AG09319 (cell line): ENCODE measurements at regions not wholly inside any gene's neighbourhood (a gene's known extent, or its start where the extent isn't known, plus 50 kb on each side); places are given as distances from the start of the nearest gene placed in this dataset.

Experiments used
- DNase-seq: peaks from one replicate; pipeline ENCODE4 v3.0.0-alpha.2; 2010; ENCODE audit warnings: low read depth; ENCODE audit errors: extremely low read depth
- TF ChIP-seq, protein P1 (sequence below): IDR thresholded peaks from 2 replicates; pipeline ENCODE4 v1.5.1; 2011; ENCODE audit warnings: low read depth, mild to moderate bottlenecking, inconsistent platforms, low read length, moderate library complexity

DNA sequence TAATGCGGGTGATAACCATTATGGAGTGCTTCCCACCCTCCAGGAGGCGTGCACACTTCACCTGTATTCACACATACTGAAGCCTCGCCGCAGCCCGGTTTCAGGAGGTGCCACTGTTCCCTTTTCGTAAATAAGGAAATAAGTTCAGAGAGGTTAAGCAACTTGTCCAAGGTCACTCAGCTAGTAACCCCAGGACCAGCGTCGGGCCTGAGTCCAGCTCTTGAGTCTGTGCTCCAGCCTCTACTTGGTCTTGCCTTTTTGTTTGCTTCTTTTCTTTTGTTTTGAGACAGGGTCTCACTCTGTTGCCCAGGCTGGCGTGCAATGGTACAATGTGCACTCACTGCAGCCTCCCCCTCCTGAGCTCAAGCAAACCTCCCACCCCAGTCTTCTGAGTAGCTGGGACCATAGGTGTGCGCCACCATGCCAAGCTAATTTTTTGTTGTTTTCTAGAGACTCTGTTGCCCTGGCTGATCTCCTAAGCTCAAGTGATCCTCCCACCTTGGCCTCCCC is 63.5 kb upstream of the CIBAR2 start:
- TF ChIP-seq, protein P1, sequence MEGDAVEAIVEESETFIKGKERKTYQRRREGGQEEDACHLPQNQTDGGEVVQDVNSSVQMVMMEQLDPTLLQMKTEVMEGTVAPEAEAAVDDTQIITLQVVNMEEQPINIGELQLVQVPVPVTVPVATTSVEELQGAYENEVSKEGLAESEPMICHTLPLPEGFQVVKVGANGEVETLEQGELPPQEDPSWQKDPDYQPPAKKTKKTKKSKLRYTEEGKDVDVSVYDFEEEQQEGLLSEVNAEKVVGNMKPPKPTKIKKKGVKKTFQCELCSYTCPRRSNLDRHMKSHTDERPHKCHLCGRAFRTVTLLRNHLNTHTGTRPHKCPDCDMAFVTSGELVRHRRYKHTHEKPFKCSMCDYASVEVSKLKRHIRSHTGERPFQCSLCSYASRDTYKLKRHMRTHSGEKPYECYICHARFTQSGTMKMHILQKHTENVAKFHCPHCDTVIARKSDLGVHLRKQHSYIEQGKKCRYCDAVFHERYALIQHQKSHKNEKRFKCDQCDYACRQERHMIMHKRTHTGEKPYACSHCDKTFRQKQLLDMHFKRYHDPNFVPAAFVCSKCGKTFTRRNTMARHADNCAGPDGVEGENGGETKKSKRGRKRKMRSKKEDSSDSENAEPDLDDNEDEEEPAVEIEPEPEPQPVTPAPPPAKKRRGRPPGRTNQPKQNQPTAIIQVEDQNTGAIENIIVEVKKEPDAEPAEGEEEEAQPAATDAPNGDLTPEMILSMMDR, result no peak
- DNase-seq, result no peak

DNA sequence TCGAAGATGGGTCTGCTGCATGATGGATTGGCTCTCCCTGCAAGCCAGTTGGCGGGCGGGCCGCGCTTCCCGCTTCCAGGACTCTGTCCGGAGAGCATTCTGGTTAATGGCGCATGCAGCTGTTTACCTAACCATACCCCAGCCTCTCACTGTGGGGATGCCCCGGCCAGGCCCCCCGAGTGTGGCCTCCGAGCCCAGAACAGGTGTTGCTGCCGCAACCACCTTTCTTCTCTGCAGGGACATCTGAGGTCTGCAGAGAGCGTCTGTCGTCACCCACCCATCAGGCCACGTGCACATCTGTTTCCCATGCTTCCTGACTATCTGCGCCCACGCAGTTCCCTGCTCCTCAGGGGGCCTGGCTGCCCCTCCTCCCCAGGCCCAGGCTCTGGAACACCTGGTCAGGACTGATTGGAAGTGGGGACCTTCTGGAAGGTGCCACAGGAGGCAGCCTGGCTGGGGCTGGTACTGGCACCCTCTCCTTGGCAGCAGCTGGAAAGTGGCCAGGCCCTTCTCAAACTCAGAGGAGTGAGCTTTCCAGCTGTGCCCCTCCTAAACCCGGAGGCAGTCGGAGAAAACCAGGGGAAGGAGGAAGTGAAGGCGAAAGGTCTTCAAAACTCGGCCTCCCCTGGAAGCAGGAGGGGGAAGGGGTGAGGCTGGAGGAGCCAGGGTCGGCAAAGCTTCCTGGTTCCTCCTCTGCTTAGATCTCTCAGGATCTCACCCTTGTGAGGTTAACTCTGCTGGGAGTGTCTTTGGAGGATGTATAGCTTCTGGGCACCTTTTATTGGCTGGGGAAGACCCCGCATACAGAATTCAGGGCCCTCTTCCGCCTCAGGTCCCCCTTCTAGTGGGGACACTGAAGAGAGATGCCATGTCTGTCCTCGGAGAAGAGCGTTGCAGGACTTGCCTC is 64.5 kb upstream of the CIBAR2 start:
- TF ChIP-seq, protein P1, result no peak

DNA sequence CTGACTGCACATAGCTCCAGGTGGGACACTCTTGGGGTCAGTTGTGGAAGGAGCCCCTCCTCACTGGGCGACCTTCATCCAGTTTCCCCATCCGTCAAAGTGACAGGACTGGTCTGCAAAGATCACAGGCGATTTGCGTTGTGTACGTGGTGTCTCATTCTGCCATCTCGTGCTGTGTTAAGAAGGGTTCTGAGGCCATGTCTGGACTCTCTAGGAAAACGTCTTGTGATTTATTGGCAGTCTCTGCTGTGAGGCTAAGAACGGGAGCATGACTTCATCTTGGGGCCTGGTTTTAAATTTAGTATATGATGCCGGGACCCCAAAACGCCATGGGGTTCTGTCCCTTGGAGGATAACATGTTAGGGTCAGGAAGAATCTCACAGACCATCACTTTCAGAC is 65.2 kb upstream of the CIBAR2 start:
- no peak for DNase-seq
- TF ChIP-seq, protein P1, result no peak

More for the DNA sequence above, 64.5 kb upstream of the CIBAR2 start:
- DNase-seq, result no peak

DNA sequence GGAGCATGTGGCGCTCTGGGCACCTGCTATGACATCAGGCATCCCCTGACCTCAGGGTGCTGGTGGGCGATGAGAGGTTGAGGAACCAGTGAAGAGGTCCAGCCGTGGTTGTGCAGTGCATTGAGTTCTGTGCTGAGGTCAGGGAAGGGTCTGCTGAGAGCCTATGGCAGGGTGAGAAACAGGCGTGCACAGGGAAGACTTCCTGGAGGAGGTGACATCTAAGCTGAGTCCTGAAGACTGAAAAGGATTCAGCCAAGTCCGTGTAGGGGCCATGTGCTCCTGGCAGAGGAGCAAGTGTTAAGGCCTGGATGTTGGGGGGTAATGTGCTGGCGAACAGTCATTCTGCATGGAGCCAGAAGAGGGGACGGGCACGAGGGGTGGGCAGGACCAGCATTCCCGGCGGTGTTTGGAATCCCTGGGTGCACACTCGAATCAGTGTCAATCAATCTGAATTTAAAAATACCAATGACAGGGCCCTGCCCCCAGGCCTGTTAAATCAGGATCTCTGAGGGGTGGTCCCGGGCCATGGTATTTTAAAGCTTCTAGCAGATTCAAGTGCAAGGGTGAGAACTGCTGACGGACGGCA is 65.8 kb upstream of the CIBAR2 start:
- TF ChIP-seq, protein P1, result no peak
- DNase-seq, result no peak

DNA sequence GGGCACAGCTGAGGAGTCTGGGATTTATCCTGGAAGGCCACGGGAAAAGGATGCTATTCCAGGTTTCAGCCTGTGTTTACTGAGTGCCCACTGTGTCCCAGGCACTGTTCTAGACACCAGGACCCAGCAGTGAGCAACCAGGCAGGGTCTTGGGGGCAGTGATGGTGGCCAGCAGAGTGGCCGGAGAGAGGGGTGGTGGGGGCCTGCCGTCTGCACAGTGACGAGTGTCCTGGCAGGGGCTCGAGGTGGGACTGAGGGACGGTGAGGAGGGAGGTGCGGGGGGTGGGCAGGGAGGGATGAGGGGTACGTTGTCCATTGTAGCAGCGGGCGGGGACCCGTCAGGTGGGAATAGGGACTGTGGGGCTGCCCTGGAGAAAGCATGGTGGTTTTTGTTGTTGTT is 66.3 kb upstream of the CIBAR2 start:
- TF ChIP-seq, protein P1, result no peak
- no peak for DNase-seq

DNA sequence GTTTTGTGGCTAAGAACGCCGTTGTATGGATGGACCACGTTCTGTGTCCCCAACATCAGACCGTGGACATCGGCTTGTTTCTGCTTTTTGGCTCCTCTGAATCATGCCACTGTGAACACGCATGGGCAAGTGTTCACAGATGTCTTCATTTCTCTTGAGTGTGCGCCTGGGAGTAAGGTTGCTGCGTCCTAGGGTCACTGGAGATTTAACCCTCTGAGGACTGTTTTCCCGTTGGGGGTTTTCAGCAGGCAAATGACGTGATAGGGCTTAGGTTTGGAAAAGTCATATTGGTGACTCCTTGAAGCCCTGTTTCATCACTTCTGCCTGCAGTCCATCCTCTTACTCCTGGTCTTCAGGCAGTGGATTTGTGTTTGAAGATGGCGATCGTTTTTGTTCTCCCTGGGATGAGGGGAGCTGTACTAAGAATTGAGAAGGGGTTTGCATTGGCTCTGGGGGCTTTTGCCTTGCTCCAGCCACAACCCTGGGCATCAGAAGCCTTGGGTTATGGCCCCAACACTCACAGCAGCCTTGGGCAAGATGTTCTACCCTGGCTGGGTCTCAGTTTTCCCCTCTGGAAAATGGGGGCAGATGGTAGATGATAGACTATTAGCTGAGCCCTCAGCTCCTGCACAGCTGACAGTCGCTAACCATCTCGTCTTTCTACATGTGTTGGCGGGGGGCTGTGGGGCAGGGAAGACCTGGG is 67.2 kb upstream of the CIBAR2 start:
- TF ChIP-seq, protein P1, result no peak
- DNase-seq, result no peak
